Left cardiac atrium (tissue), 4 donors: ENCODE measurements at regions not wholly inside any gene's neighbourhood (a gene's known extent, or its start where the extent isn't known, plus 50 kb on each side); places are given as distances from the start of the nearest gene placed in this dataset.

Experiments
- ATAC-seq, 2 donors: fragments of 200-7000 bp; cut with Tn5 transposase; one replicate each; pipeline ENCODE4 v1.9.1; 2020; ENCODE audit warnings: mild to moderate bottlenecking in 2 of 2, moderate library complexity in 2 of 2
- DNase-seq: peaks from one replicate; pipeline ENCODE4 v3.0.0-alpha.2; 2020
- intact Hi-C, 2 donors: fragments of 100-400 bp; cut with DNase I; formaldehyde crosslinking; loops; one replicate each; pipeline versions ENCODE4 v1.14.1 to v1.15.1; 2022 to 2023
- donor health status: DM: no; HTN: yes; CAD: no.
- donor health status: DM: no; HTN: yes; CAD: no; lungs with severe emphysema.
- donor health status: DM: yes; HTN: yes; CAD: no.
- donor health status: Dilated cardiomyopathy.

DNA sequence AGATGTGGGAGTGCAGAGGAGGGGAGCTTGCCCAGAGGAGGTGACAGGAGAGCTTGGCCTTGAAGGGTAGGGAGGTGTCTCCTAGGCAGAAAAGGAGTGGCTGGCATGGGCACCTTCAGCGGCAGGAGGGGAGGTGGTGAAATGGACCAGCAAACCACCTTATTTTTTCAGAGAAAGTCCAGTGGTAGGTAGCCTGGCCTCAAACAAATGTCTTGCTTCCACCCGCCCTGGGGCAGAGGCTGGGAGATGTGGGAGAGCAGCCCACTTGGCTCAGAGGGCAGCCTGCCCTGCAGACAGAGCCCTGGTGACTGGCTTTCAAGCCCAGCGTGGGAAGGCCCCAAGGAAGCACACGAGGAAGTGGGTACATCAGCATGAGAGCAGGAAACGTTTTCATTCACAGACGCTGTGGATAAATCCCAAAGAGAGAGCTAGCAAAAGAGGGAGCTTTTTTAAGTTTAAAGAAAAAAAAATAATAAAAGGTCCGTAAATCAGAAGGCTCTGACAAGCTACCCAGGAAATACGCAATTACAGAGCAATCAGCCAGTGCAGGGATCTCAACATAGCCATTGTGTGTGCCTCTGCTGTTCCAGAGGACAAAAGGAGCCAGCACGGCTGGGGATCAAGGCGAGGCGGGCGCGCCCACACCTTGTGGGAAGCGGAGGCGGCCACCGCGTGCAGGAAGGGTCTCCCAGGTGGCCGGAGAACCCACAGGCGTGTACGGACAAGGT, 238.7 kb upstream of the PLET1 start:
- intact Hi-C loops = no loop called here
- ATAC-seq = no peak
- no peak for DNase-seq

DNA sequence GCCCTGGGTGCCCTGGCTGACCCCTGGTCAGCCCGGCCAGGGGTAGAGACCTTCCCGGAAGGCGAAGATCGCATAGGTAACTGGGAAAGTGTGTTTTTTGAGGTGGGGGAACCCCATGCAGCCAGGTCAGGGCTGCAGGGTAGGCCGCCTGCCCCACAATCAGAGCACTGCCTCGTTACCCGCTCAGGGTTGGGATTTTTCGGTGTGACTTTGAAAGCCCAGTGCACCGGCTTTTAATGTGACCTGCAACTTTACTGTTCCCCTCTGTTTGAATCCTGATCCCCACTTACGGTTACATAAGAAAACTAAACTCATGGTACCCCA, 239.2 kb upstream of the PLET1 start:
- ATAC-seq = no peak
- intact Hi-C loops = no loop called here

GRCh38 chr11:112503410-112503809, 242.8 kb upstream of the PLET1 start:
- intact Hi-C loops = no loop called here
- DNase-seq (no peak), ATAC-seq (no peak)

More for the DNA sequence above, 239.2 kb upstream of the PLET1 start:
- no peak for DNase-seq

GRCh38 chr11:112504056-112504455, 243.4 kb upstream of the PLET1 start:
- no peak for ATAC-seq
- intact Hi-C loops = no loop called here
- DNase-seq = no peak

GRCh38 chr11:112506852-112507251, 246.2 kb upstream of the PLET1 start:
- no peak for DNase-seq
- ATAC-seq = no peak
- intact Hi-C loops = no loop called here

DNA sequence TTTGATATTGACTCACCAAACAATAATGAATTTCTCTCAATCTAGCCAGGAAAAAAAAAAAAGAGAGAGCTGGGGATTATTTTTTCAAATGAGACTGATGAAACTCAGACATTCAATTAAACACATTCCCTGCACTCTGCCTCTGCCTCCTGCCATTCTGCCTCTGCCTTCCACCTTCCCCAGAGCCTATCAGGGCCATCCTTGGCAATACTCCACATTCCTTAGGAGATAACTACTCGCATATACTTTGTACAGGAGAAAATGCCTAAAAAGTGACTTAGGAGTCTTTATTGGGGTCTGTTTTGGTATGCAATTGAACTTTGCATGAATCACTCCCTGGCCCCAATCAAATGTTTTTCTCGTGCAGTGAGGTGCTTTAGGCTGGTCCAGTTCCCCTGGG, 246.6 kb upstream of the PLET1 start:
- DNase-seq (no peak), ATAC-seq (no peak)
- intact Hi-C loops = no loop called here

DNA sequence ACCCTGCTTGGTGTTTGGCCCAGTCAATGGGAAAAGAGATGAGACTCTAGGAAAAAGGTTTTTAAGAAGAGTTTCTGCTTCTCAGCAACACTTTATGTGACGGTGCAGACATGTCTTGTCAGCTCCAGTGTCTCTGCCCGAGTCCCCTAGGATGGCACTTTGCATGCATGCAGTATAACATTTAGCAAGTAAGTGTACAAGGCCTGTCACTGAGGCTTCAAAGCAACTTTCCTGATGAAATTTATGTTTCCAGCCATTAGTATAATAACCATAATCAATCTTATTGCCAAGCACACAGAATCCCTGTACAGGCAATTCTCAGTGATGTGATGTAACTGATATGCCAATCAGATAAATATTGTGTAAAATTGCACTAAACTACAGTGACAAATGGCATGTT, 248.1 kb upstream of the PLET1 start:
- ATAC-seq (no peak), DNase-seq (no peak)
- intact Hi-C loops = no loop called here

DNA sequence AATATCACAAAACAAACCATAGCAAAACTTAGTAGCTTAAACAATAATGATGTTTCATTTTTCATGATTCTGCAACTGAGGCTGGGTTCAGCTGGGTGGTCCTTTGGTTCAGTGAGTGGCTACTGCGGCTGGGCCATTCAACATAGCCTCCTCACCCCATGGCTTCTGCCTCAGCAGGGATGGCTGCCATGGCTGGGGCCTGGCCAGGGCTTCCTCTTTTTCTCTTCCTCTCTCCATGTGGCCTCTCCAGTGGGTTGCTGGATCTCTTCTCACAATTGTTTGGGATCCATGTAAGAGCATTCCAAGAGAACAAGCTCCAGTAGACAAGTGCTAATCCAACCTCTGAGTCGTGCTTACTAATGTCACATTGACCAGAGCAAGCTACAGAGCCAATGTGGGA, 248.6 kb upstream of the PLET1 start:
- DNase-seq (no peak), ATAC-seq (no peak)
- intact Hi-C loops = no loop called here

DNA sequence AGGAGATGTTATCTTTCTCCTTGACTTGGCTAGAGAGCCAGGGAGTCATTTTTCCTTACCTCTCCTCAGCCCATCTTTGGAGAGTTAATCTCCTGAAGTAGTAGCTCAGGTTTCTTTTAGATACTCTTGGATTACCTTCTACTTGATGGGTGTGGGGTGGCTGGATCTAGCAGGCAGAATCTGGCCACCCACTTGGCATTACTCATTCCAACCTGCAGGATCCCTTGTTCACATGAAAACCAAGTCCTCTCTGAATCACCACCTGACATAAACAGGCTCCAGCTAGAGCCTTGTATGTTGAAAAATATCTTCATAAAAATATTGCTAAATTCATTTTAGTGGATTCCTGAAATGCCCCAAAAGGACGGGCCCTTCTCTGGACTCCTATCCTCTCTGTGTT, 250.6 kb upstream of the PLET1 start:
- ATAC-seq (no peak), DNase-seq (no peak)
- intact Hi-C loops = no loop called here

- intact Hi-C loops = no loop called here
- no peak for ATAC-seq
- DNase-seq = no peak
Observed at GRCh38 chr11:112511911-112512310, 251.3 kb upstream of the PLET1 start.

GRCh38 chr11:112513417-112513816, 252.8 kb upstream of the PLET1 start:
- ATAC-seq (no peak), DNase-seq (no peak)
- intact Hi-C loops = no loop called here

- intact Hi-C loops = no loop called here
- ATAC-seq = no peak
- DNase-seq = no peak
Observed at GRCh38 chr11:112514011-112514740, 253.5 kb upstream of the PLET1 start.

GRCh38 chr11:112516261-112516660, 255.6 kb upstream of the PLET1 start:
- no peak for DNase-seq
- no peak for ATAC-seq
- intact Hi-C loops = no loop called here

DNA sequence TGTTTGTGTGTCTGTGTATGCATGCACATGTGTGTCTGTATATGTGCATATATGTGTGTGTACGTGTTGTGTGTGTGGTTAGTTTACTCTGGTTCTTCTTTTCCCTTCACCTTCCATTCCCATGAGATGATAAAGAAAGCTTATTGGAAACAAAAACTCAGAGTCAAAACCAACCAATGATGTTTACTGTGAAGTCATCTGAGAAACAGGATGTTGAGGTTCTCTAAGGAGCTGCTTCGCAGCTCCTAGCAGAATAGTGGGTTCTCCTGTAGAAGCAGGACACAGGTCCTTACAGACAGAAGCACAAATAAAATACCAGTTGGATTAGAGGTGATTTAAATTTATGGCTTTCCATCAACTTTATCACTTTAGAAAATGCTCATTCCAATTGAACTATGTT, 256.1 kb upstream of the PLET1 start:
- no peak for ATAC-seq

DNA sequence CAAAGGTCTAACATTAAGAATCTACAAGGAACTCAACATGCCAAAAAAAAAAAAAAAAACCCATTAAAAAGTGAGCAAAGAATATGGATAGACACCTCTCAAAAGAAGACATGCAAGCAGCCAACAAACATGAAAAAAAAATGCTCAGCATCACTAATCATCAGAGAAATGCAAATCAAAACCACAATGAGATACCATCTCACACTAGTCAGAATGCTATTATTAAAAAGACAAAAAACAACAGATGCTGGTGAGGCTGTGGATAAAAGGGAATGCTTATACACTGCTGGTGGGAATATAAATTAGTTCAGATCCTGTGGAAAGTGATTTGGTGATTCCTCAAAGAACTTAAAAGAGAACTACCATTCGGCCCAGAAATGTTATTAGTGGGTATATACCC, 257.7 kb upstream of the PLET1 start:
- no peak for DNase-seq
- intact Hi-C loops = no loop called here
- no peak for ATAC-seq

More for the DNA sequence above, 256.1 kb upstream of the PLET1 start:
- intact Hi-C loops = no loop called here
- no peak for DNase-seq

GRCh38 chr11:112519751-112520150, 259.1 kb upstream of the PLET1 start:
- intact Hi-C loops = no loop called here
- DNase-seq (no peak), ATAC-seq (no peak)

- intact Hi-C loops = no loop called here
- DNase-seq (no peak), ATAC-seq (no peak)
Observed at GRCh38 chr11:112520354-112520753, 259.7 kb upstream of the PLET1 start.

DNA sequence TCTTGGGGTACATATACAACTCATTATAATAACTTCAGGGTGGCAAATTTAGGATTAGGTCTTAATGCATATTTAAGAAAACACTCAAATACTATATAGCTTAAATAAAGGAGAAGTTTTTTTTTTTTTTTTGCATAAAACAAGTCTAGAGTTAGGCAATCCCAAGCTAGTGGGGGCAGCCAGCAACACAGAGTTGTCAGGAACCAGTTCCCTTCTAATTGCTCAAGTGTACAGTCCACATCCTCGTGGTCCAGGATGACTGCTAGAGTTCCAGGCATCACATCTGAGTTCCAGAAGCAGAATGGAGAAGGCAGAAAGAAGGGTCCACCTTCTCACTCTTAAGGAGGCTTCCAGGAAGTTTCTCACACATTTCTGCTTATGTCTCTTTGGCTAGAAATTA, 261.9 kb upstream of the PLET1 start:
- intact Hi-C loops = no loop called here
- DNase-seq (no peak), ATAC-seq (no peak)

- ATAC-seq (no peak), DNase-seq (no peak)
- intact Hi-C loops = no loop called here
Observed at GRCh38 chr11:112523031-112523430, 262.4 kb upstream of the PLET1 start.

DNA sequence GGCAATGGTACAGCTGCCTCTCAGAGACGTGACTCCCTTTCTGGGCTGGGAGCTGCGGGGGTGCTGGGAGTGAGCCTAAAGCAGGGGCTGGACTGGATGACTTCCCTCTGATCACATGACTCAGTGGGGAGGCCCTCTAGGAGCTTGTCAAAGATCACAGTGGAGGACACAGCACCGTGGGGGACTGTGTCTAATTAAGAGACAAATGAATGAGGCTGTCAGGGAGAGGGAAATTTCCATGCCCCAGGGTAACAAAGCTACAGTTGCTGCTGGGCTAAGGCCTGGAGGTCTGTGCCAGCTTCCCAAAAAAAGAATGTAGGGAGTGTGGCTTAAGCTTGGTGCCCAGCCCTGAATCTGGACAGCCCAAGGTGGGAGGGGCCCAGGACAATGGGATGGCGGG, 262.8 kb upstream of the PLET1 start:
- peak; percentile 27 for DNase-seq
- intact Hi-C loops = no loop called here

DNA sequence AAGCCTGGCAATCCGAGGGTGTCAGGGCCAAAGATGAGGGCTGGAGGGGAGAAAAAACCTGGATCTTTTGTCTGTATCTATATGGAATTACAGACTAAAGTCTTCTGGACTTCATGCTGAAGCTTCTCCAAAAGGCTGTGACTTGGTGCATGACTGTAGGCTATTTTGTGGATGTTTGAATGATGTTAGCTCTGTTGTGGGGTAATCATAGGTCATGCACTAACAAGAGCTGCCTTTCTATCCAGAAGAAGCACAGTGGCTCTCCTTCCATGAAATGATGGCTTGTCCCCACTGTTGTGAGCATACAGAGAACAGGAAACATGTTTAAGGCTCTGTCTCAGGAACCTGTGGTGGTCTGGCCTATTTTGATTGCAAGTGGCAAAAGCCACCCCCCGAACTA, 263.3 kb upstream of the PLET1 start:
- DNase-seq (no peak), ATAC-seq (no peak)
- intact Hi-C loops = no loop called here

More for the DNA sequence above, 262.8 kb upstream of the PLET1 start:
- peak; percentile 54 to 77 for ATAC-seq
